ENCODE measurements at regions not wholly inside any gene's neighbourhood (a gene's known extent, or its start where the extent isn't known, plus 50 kb on each side); places are given as distances from the start of the nearest gene placed in this dataset.

DNA sequence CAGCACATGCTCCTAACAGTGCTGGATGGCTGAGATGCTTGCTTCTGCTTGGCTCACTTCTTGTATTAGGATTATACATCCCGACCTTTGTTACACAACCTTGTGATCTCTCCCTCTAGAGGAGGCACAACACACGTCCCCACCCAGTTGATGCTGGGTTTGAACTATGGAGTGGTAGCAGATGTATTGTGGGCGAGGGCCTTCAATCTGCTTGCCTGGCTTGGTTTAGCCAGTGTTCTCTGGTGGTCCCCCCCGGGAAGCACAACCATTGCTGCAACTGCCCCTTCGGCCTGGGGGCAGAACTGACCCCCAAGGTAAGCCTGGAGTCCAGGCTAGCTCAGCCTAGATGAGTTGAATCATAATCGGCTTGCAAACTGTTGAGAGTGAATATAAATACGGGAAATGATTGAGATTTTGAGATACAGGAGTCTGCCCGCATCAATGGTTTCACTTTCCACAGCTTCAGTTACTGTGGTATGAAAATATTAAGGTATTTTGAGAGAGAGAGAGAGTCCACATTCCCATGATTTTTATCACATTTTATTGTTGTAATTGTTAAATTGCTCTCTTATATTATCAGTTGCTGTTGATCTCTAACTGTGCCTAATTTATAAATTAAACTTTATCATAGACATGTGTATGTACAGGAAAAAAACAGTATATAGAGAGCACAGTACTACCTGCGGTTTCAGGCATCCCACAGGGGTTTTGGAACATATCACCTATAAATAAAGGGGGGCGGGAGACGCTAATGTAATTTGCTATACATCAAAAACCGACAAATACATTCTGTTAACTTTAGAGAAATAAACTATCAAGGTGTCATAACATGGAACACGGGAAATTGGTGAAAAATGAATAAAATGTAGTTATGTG is 482.0 kb upstream of the B3GAT1 start:
- no peak for ATAC-seq
- no peak for DNase-seq
- intact Hi-C loops (cut with DNase I, micrococcal nuclease), result no loop called here

DNA sequence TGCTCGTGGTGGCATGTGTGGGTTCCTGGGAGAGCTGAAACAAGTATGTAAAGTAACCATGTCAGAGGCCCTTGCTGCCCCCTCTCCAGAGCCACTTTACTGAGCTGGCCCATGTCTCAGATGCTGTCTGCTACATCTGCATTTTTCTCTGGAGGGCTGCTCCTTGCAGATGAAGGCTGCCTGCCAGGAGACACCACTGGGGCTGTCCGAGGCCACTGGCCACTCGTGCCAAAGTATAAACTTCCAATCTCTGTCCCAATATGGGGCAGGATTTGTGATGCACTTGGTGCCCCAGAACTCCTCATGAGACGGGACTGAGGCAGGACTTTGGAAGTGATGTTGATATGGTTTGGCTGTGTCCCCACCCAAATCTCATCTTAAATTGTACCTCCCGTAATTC is 478.4 kb upstream of the B3GAT1 start:
- no peak for DNase-seq
- no peak for ATAC-seq
- intact Hi-C loops (cut with DNase I, micrococcal nuclease), result no loop called here

DNA sequence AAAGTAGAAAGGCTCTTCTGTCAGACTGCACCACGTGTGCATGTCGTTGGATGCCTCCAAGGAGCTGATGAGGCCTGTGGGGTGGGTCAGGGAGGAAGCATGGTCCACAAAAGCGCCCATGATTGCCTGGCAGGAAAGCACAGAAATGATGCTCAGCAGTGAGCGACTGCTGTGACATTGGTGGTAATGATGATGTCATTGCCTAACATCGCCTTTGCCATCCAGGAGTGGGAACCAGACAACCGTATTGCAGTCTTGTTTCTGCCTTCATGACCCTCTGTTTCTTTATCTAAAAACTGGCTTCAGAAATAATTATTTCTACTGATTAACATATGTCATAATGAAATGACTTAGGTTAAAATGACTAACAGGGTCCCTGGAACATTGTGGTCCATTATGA is 477.8 kb upstream of the B3GAT1 start:
- DNase-seq (no peak), ATAC-seq (no peak)
- intact Hi-C loops (cut with DNase I, micrococcal nuclease), result no loop called here

DNA sequence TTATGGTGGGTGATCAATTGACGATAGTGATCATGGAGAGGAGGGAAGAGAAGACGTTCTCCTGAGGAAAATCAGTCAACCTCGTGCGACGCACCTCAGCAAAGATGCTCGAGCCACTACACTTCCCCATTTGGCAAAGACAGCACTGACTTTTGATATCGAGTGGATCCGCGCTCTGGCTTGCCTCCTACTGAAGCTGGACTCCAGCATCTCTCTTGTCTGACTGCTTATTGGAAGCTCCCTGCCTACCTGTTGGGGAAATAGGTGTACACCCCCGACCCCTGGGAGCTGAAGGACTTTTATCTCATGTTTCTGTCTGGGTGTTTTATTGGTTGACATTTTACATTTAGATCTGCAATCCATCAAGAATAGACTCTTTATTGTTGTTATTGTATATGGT is 476.8 kb upstream of the B3GAT1 start:
- DNase-seq, result no peak
- ATAC-seq, result no peak
- intact Hi-C loops (cut with DNase I, micrococcal nuclease), result no loop called here

DNA sequence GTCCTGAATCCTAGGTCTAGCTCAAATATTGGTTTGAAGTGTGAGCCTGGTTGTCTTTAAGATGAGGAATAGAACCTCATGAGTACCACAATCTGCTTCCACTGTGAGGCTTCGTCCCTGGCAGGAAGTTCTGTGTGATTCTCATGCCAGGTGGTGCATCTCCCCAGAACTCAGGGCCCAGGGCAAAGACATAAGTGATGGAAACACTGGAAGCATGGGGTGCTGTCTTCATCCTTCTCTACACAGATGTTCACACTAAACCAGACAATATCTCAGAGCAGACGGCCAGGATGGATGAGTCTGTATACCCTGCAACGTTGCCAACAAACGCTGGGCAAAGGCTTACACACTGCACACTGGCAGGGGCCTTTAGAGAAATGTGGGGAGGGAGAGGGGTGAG is 475.9 kb upstream of the B3GAT1 start:
- ATAC-seq (no peak), DNase-seq (no peak)
- intact Hi-C loops (cut with DNase I, micrococcal nuclease), result no loop called here

DNA sequence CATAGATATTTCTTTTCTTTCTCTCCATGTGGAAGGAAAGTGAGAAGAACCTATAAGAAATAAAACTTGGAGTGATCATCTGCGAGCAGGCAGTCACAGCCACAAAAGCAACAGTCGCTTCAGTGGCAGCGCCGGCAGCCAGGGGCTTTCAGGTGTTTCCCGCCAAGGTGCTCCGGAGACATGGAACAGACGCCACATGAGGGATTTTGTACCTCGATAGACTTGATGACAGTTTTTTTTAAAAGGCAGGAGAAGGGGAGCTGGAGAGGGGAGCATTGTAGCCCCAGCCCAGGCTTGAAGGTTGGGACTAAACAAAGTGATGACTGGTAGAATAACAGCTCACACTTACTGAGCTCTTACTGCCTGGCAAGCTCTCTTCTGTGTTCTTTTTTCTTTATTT is 471.4 kb upstream of the B3GAT1 start:
- DNase-seq, result no peak
- intact Hi-C loops (cut with DNase I, micrococcal nuclease), result no loop called here
- no peak for ATAC-seq

DNA sequence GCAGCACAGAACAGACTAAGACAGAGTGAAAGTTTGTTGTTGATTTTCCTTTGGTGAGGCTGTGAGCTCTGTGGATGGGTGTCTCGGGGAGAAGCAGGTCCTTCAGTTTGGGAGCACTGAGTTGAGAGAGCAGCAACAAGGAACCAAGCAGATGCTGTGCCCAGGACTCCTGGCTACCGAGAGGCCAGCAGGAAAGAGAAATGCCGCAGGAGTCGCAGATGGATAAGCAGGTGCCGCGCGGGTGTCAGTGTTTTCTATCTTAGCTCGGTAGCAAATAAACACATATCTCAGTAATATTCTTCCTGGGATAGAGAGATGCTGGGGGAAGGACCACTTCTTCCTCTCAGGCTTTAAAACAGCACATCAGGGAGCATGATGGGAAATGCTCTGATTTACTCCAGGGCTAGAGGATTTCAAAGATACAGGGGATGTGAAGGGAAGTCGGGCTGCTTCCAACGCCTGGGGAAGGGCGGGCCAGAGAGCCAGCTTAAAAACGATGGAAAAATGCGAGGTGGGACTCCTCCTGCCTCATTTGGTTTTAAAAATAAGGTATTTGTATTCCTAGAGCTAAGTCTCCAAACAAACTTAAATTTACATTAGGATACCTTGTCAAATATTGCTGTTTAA is 470.7 kb upstream of the B3GAT1 start:
- ATAC-seq, result no peak
- intact Hi-C loops (cut with DNase I, micrococcal nuclease), result no loop called here
- no peak for DNase-seq

DNA sequence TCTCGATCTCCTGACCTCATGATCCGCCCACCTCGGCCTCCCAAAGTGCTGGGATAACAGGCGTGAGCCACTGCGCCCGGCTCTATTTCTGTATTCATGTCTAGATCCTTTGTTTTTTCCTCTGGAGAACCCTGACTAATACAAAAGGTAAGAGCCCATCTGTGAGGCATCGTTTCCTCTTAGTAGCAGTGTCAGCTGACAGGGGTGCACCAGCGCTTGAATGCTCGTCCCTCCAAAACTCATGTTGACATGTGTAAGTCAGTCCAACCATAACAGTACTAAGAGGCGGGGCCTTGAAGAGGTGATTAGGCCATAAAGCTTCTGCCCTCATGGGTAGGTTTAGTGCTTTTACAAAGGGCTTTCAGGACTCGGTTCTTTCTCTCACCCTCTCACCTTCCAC is 470.1 kb upstream of the B3GAT1 start:
- no peak for DNase-seq
- ATAC-seq, result no peak
- intact Hi-C loops (cut with DNase I, micrococcal nuclease), result no loop called here

DNA sequence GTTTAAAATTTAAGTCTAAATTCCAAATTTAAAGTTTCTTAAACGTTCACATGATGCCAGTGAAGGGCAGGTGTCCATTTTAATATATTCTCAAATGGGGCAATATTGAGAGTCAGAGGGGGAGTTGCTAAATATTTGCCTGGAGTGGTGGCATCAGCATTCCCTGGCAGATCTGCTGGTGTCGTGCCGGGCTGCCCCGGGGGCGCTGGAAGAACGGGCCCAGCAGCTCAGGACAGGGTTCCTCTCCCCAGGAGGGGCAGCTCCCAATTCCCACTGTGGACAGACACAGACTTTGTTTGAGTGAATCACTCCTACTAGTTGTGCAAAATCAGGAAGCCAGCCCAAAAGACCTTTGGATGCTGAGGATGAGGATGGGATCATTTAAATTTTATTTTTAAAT is 468.7 kb upstream of the B3GAT1 start:
- no peak for DNase-seq
- intact Hi-C loops (cut with DNase I, micrococcal nuclease), result no loop called here
- no peak for ATAC-seq

DNA sequence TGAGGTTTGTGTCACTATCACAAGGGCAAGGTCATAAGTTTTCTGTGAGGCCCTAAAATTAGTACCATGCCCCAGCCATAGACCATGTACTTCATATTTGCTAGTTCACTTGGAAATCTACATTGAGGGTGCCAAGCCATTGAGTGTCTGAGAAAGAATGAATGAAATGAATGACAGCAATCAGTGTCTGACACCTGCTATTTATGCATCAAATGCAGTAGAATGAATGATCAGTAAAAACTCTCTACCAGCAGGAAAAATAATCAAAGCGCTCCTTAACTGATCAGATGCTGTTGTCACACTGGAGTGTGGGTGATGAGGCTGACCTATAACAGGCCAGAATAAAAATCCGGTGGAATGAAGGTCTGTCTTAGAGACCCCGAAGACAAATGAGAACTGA is 467.9 kb upstream of the B3GAT1 start:
- intact Hi-C loops (cut with DNase I, micrococcal nuclease), result no loop called here
- ATAC-seq (no peak), DNase-seq (no peak)

DNA sequence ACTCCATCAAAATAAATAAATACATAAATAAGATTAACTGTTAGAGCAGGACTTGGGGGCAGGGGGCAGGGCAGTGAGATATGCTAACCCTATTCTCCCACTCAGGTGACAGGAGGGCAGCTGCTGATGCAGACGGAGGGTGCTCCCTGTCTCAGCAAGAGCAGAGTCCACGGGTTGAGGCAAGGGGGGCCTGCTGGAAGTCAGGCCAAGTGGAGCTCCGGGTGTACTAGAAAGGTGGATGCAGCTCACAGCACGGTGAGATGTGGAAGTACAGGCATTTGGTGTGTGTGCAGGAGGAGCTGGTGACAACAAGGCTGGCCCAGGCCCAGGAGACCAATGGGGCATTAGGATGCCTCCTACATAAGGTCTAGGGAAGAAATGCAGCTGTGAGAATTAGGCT is 467.3 kb upstream of the B3GAT1 start:
- intact Hi-C loops (cut with DNase I, micrococcal nuclease), result no loop called here
- ATAC-seq, result no peak
- no peak for DNase-seq

DNA sequence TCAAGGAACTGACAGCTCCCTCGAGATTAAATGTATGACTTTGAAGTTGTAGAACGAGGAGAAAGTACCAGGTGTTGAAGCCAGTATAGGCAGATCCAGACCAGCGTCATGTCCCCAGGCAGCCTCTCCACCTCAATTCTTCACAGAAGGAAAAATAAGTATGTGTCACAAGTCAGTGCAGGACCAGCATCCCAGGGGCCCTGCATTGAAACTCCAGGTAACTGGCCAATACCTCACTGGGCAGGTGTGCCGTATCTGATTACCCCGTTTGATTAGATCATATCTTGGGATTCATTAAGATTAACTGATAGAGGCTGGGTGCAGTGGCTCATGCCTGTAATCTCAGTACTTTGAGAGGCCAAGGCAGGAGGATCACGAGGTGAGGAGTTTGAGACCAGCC is 466.7 kb upstream of the B3GAT1 start:
- no peak for ATAC-seq
- intact Hi-C loops (cut with DNase I, micrococcal nuclease), result no loop called here
- no peak for DNase-seq

DNA sequence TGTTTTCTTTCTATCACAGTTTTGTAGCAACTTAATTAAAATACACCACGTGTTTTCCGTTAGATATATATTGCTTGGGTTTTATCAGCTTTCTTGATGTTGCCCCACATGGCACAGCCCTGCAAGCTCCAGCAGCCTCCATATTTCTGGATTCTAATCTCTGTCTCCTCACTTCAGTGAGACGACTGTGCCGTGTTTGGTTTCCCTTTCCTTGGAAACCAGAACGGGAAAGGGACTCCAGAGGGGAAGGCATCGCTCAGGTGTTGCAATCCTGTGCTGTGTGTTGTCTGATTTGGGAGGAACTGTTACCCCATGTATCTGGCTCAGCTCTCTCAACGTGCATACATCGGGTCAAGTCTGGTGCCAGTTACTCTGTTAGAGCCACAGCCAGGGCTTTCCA is 464.2 kb upstream of the B3GAT1 start:
- DNase-seq, result no peak
- no peak for ATAC-seq
- intact Hi-C loops (cut with DNase I, micrococcal nuclease), result no loop called here

DNA sequence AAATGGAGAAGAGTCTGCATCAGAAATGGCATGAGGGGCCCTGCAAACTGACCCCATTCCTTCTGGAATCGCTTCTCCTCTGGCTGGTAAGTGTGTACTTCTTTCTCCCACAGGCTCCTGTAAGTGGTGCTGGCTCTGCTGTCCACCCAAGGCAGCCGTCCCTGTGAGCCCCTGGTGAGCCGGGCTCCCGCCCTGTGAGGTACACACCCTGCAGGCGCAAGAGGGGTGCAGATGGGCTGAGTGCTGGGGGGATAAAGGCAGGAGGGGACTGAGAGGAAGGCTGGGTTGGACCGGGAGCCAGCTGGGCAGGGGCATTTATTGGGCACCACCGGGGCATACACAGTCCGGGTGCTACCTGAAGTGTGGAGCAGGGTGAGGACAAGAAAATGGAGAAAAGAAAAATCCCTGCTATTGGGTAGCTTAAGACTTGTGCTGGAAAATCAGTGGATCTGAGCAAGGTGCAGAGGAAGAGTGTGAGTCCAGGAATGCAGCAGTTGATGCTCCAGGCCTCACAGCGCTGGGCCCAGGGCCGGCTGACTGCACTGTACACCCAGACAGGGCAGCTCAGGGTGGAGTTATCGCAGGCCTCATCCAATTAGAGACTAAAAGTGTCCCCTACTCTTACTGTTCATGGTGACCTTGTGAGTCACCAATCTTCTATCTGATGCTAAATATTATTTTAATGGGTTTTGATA is 455.1 kb upstream of the B3GAT1 start:
- intact Hi-C loops (cut with DNase I, micrococcal nuclease), result no loop called here
- no peak for DNase-seq
- no peak for ATAC-seq

DNA sequence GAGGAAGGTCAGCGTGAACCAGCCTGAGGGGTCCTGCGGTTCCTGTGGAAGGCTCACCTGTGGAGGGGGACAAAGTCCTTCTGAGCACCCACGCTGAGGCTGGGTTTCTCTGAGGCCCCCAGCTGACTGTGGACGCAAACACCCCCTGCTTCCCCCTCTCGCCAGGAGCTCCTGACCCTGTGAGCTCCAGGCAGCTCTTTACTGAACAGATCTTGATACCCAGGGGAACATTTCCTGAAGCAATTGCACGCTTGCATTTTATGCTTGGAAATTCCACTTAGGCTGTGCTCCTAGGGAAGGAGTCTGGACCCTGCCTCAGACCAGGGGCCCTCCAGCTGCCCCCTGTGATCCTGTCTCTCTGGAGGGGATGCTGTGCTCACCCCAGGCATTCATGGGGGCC is 454.2 kb upstream of the B3GAT1 start:
- ATAC-seq (no peak), DNase-seq (no peak)
- intact Hi-C loops (cut with DNase I, micrococcal nuclease), result no loop called here

DNA sequence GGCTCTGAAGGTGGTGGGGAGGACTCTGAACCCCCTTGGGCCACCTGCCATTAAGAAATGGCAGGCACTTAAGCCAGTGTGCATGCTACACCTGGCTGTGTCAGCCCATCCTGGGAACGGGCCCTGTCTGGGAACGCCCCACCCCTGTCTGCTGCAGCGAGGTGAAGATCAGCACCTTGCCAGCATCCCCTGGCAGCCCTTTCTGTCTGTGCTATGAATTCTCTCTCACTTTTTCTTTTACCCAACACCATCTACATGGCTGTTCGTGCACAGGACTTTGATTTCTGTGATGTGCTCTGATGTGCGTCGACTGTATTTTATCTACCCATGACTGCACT is 452.9 kb upstream of the B3GAT1 start:
- ATAC-seq, result no peak
- intact Hi-C loops (cut with DNase I, micrococcal nuclease), result no loop called here
- no peak for DNase-seq

DNA sequence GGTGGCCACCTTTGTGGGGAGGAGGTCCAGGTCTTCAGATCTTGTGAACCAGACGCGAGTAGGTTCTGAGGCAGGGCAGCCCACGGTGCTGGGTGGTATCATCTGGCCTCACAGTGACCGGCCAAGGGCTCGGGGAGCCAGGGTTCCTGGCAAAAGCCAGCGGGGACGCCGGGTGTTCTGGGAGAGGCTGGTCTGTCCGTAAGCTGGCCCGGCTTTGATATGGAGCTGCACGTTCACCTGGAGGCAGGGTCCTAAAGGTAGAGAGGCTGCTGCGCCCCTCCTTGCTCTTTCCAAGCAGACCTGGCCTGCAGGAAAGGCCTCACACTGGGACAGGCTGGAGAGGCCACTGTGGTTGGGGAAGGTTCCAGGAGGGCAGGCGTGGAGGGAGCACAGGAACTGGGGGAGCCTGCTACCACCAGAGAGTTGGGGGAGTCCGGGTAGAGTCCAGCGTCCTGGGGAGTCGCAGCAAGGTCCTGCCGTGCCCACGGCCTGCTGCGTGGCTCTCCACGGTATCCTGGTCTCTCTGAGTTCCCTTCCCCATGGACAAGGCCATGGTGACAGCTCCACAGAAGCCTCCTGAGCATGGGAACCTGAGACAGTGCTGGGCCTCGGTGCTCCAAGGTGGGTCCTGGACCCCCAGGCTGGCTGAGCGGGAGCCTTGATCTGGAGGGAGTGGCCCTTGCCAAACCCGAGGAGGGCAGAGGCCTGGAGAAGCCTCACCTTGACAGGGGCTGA is 452.4 kb upstream of the B3GAT1 start:
- DNase-seq, result no peak
- ATAC-seq, result no peak
- intact Hi-C loops (cut with DNase I, micrococcal nuclease), result no loop called here

DNA sequence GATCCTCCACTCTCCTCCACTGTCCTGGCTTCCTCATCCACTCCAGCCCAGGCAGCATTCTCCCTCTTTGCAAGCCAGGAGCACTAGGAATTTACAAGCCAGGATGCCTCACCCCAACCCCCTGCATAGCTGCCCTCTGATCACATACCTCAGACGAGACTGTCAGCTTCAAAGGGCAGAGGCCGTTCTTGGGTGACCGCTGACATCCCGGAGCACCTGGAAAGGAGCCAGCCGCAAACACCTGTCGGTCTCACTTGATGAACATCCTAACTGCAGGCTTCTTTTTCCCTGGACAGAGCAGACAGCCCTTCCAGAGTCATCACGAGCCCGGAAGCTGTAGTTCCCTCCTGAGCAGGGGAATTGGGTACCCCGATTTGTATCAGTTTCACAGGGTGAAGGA is 451.3 kb upstream of the B3GAT1 start:
- DNase-seq (no peak), ATAC-seq (no peak)

DNA sequence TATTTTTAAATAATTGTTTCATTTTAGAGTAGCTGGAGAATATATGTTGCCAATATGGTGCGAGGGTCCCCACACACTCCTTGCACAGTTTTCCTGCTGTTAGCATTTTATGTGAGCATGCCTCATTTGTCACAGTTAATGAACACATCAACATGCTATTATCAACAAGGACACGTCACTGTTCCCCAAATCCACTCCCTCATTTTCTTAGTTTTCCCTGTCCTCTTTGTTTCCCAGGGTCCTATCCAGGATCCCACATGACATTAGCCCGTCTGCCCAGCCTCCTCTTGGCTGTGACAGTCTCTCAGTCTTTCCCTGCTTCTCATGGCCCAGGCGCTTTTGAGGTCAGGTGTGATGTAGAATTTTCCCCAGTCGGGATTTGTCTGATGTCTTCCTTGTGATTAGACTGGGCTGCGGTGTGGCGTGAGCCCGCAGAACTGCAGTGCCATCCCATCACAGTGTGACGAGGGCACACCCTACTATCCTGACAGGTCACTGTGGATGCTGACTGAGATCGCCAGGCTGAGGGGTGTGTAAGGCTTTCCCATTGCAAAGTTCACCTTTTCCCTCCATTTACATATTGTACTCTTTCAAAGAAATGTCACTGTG is 450.6 kb upstream of the B3GAT1 start:
- intact Hi-C loops (cut with DNase I, micrococcal nuclease), result no loop called here
- ATAC-seq (no peak), DNase-seq (no peak)

More for the DNA sequence above, 451.3 kb upstream of the B3GAT1 start:
- intact Hi-C loops (cut with DNase I, micrococcal nuclease), result no loop called here
